ENCODE measurements at regions not wholly inside any gene's neighbourhood (a gene's known extent, or its start where the extent isn't known, plus 50 kb on each side); places are given as distances from the start of the nearest gene placed in this dataset.

GRCh38 chr13:80894917-80895316 is 554.0 kb upstream of the SPRY2 start:
- no TSS peak for BruUV-seq (replicated peaks)
- FAIRE-seq (no peak), DNase-seq (ENCODE audit: low read depth, low spot score) (no peak)
- H3K9me3 ChIP-seq (replicated peaks; ENCODE audit: control insufficient read depth, insufficient read depth, low read length): no peaks in the 10 kb centered on the region
- dilution Hi-C loops (cut with MboI; ENCODE audit: extremely low pct_ligation_motif_present, low sequenced_read_pairs): no loop called here
- no peak overlapping the region for H3K4me2 ChIP-seq (ENCODE audit: insufficient read depth, low read length)
- intact Hi-C loops (cut with micrococcal nuclease): no loop called here
- H3K27me3 ChIP-seq (ENCODE audit: control insufficient read depth in 2 of 2, insufficient read depth in 2 of 2, low read length in 2 of 2): no peaks in the 10 kb centered on the region
- H2AFZ ChIP-seq (ENCODE audit: low read depth, low read length): no peak overlapping the region
- TF ChIP-seq FOS (IDR thresholded peaks at IDR 0.05; ENCODE audit: borderline replicate concordance, insufficient read depth, low read length) (no peak), JUN (IDR thresholded peaks at IDR 0.05; ENCODE audit: borderline replicate concordance, insufficient read depth, insufficient read length, low read depth) (no peak), MAX (IDR thresholded peaks at IDR 0.05; ENCODE audit: insufficient read depth, insufficient read length) (no peak), POLR2AphosphoS5 (IDR thresholded peaks at IDR 0.05; ENCODE audit: insufficient read depth, low read depth, low read length) (no peak), POLR2A (IDR thresholded peaks at IDR 0.05; ENCODE audit: low read depth, low read length) (no peak), CTCF (IDR thresholded peaks at IDR 0.05; ENCODE audit: extremely low read depth in 1 of 2, insufficient read depth in 1 of 2, low read depth in 1 of 2, low read length in 2 of 2) (no peak), GATA2 (IDR thresholded peaks at IDR 0.05; ENCODE audit: insufficient read depth, insufficient read length, low read depth, low read length) (no peak), MYC (IDR thresholded peaks at IDR 0.05; ENCODE audit: low read depth, low read length) (no peak), EZH2 (IDR thresholded peaks at IDR 0.05; ENCODE audit: borderline replicate concordance, low read depth, low read length, severe bottlenecking) (no peak)
- no peaks in the 10 kb centered on the region for H3K79me2 ChIP-seq (ENCODE audit: control insufficient read depth, insufficient read depth, low read length)
- CTCF ChIA-PET: no interaction called here
- H3K36me3 ChIP-seq (ENCODE audit: control insufficient read depth in 2 of 2, extremely low read depth in 1 of 2, insufficient read depth in 2 of 2, low read length in 2 of 2): no peaks in the 10 kb centered on the region
- H3K9me1 ChIP-seq (replicated peaks; ENCODE audit: control insufficient read depth, extremely low read depth, insufficient read depth, low read length): no peaks in the 10 kb centered on the region
- no peaks in the 10 kb centered on the region for H4K20me1 ChIP-seq (replicated peaks; ENCODE audit: control insufficient read depth, extremely low read depth, insufficient read depth, low read length)
- H3K9ac ChIP-seq (replicated peaks; ENCODE audit: extremely low read depth, insufficient read depth, low read length): no peak overlapping the region
- H3K4me3 ChIP-seq (replicated peaks in 1 of 3; ENCODE audit: insufficient read depth in 1 of 3, low read depth in 1 of 3, low read length in 3 of 3): no peak overlapping the region
- no peaks in the 10 kb centered on the region for H3K4me1 ChIP-seq (ENCODE audit: control insufficient read depth, extremely low read depth, insufficient read depth, low read length)
- no peak overlapping the region for H3K27ac ChIP-seq (ENCODE audit: insufficient read depth, low read depth, low read length)
- POLR2A ChIA-PET: no interaction called here

Data from endothelial cell of umbilical vein (primary cell).